Non-pigmented ciliary epithelial cell (primary cell): ENCODE measurements at regions not wholly inside any gene's neighbourhood (a gene's known extent, or its start where the extent isn't known, plus 50 kb on each side); places are given as distances from the start of the nearest gene placed in this dataset.

Experiments used
- DNase-seq: peaks from one replicate; pipeline ENCODE4 v3.0.0-alpha.2; 2010; ENCODE audit warnings: low read depth

GRCh38 chr12:84382486-84382885 lies 530.1 kb downstream of the SLC6A15 start:
- peak; percentile 69 for DNase-seq

GRCh38 chr12:84376320-84376719 lies 536.3 kb downstream of the SLC6A15 start:
- DNase-seq = no peak

GRCh38 chr12:84375449-84376170 lies 537.0 kb downstream of the SLC6A15 start:
- DNase-seq = peak; percentile 19

GRCh38 chr12:84362552-84362897 lies 550.1 kb downstream of the SLC6A15 start:
- DNase-seq = no peak

GRCh38 chr12:84361651-84362551 lies 550.7 kb downstream of the SLC6A15 start:
- no peak for DNase-seq

- DNase-seq = no peak
These were observed 555.3 kb downstream of the SLC6A15 start for GRCh38 chr12:84357314-84357713.

- no peak for DNase-seq
These were observed 556.4 kb downstream of the SLC6A15 start for GRCh38 chr12:84356224-84356623.

- no peak for DNase-seq
These were observed 557.0 kb downstream of the SLC6A15 start for GRCh38 chr12:84355561-84355960.

- no peak for DNase-seq
These were observed 564.0 kb downstream of the SLC6A15 start for GRCh38 chr12:84348582-84348981.

- no peak for DNase-seq
These were observed 571.0 kb downstream of the SLC6A15 start for GRCh38 chr12:84341467-84342193.

- DNase-seq = peak; percentile 22
These were observed 576.4 kb downstream of the SLC6A15 start for GRCh38 chr12:84336231-84336630.

GRCh38 chr12:84329938-84330337 lies 582.7 kb downstream of the SLC6A15 start:
- no peak for DNase-seq

- DNase-seq = no peak
These were observed 596.7 kb downstream of the SLC6A15 start for GRCh38 chr12:84315926-84316325.

GRCh38 chr12:84313323-84313675 lies 599.3 kb downstream of the SLC6A15 start:
- no peak for DNase-seq

- DNase-seq = no peak
These were observed 604.4 kb downstream of the SLC6A15 start for GRCh38 chr12:84308211-84308610.

- DNase-seq = no peak
These were observed 607.5 kb downstream of the SLC6A15 start for GRCh38 chr12:84305144-84305543.

GRCh38 chr12:84294246-84294645 lies 618.4 kb downstream of the SLC6A15 start:
- no peak for DNase-seq

GRCh38 chr12:84290168-84290567 lies 622.4 kb downstream of the SLC6A15 start:
- DNase-seq = no peak

GRCh38 chr12:84277986-84278385 lies 634.6 kb downstream of the SLC6A15 start:
- DNase-seq = no peak

GRCh38 chr12:84276215-84276614 lies 636.4 kb downstream of the SLC6A15 start:
- no peak for DNase-seq

- DNase-seq = no peak
These were observed 640.3 kb downstream of the SLC6A15 start for GRCh38 chr12:84272324-84272723.

GRCh38 chr12:84270470-84271140 lies 642.0 kb downstream of the SLC6A15 start:
- DNase-seq = no peak
